T-helper 1 cell (primary cell): ENCODE measurements at regions not wholly inside any gene's neighbourhood (a gene's known extent, or its start where the extent isn't known, plus 50 kb on each side); places are given as distances from the start of the nearest gene placed in this dataset.
"Not testable (repeated sequence)": the region's sequence is repeated elsewhere in the genome, so short reads cannot be mapped to it uniquely, and the experiment has no call there.

Experiments used
- DNase-seq, 5 donors: peaks; one replicate each; pipeline ENCODE4 v3.0.0-alpha.2; 2012 to 2020

GRCh38 chr14:27392153-27392552, 794.3 kb upstream of the NOVA1 start:
- no peak for DNase-seq

GRCh38 chr14:27409944-27410343, 812.1 kb upstream of the NOVA1 start:
- no peak for DNase-seq

GRCh38 chr14:27410981-27411380, 813.1 kb upstream of the NOVA1 start:
- no peak for DNase-seq

GRCh38 chr14:27427796-27428195, 830.0 kb upstream of the NOVA1 start:
- no peak for DNase-seq

- DNase-seq, result no peak
Measured at GRCh38 chr14:27435923-27436670, 838.3 kb upstream of the NOVA1 start.

GRCh38 chr14:27484633-27485032, 886.8 kb upstream of the NOVA1 start:
- DNase-seq, result no peak

GRCh38 chr14:27485193-27485592, 887.4 kb upstream of the NOVA1 start:
- no peak for DNase-seq

- DNase-seq, result no peak
Measured at GRCh38 chr14:27506272-27506671, 908.4 kb upstream of the NOVA1 start.

GRCh38 chr14:27528328-27528727, 930.5 kb upstream of the NOVA1 start:
- DNase-seq, result no peak

GRCh38 chr14:27536748-27537147, 938.9 kb upstream of the NOVA1 start:
- DNase-seq, result no peak

GRCh38 chr14:27546111-27546510, 948.3 kb upstream of the NOVA1 start:
- no peak for DNase-seq

GRCh38 chr14:27553790-27554189, 956.0 kb upstream of the NOVA1 start:
- DNase-seq, result no peak

GRCh38 chr14:27557445-27557844, 959.6 kb upstream of the NOVA1 start:
- no peak for DNase-seq

GRCh38 chr14:27559848-27560247, 962.0 kb upstream of the NOVA1 start:
- DNase-seq, result no peak

- DNase-seq, result no peak
Measured at GRCh38 chr14:27566843-27567382, 969.1 kb upstream of the NOVA1 start.

GRCh38 chr14:27573018-27573417, 975.2 kb upstream of the NOVA1 start:
- DNase-seq, result no peak

GRCh38 chr14:27587103-27587502, 989.3 kb upstream of the NOVA1 start:
- no peak for DNase-seq

GRCh38 chr14:27605282-27605681, 1007.4 kb upstream of the NOVA1 start:
- no peak for DNase-seq

- no peak for DNase-seq
Measured at GRCh38 chr14:27608377-27608776, 1010.5 kb upstream of the NOVA1 start.

- no peak for DNase-seq
Measured at GRCh38 chr14:27612121-27612520, 1014.3 kb upstream of the NOVA1 start.

- DNase-seq, result no peak
Measured at GRCh38 chr14:27613102-27613501, 1015.3 kb upstream of the NOVA1 start.

- DNase-seq, result no peak
Measured at GRCh38 chr14:27623782-27624181, 1025.9 kb upstream of the NOVA1 start.

GRCh38 chr14:27634056-27634970, 1036.5 kb upstream of the NOVA1 start:
- DNase-seq, result no peak

- not testable (repeated sequence) for DNase-seq
Measured at GRCh38 chr14:27640688-27641087, 1042.9 kb upstream of the NOVA1 start.
